ENCODE measurements at regions not wholly inside any gene's neighbourhood (a gene's known extent, or its start where the extent isn't known, plus 50 kb on each side); places are given as distances from the start of the nearest gene placed in this dataset.

DNA sequence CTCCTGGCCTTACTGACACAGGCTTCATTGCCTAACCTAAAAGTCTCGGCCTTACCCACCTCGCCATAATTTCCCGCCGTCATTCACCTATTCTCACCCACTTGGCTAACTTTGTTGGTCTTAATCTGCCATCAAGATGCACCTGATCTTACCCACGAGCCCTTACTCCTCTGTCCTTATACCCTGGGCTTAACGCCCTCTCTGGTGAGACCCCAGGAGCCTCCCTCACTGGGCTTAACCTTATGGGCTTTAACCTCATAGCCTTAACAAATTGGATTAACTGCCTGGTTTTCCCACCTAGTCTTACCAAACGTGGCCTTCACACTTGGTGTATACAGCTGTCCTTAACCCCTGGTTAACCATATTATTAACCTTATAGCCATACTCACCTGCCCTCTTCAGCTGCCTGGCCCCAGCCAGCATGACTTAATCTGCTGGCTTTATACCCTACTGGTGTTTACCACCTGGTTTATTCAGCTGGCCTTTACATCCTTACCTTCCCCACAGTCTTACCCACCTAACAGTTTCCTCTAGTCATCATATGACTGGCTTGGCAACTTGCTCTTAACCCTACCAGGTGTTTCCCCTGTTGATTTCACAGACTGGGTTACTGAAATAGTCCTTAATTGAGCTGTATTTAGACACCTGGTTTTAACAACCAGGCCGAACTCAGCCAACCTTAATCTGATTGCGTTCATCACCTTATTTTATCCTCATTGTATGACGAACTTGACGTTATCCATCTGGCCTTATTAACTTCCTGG is 132.0 kb upstream of the ZSWIM2 start:
- TF ChIP-seq POLR2A (IDR thresholded peaks at IDR 0.05), result no peak
- TF ChIP-seq, protein P1, sequence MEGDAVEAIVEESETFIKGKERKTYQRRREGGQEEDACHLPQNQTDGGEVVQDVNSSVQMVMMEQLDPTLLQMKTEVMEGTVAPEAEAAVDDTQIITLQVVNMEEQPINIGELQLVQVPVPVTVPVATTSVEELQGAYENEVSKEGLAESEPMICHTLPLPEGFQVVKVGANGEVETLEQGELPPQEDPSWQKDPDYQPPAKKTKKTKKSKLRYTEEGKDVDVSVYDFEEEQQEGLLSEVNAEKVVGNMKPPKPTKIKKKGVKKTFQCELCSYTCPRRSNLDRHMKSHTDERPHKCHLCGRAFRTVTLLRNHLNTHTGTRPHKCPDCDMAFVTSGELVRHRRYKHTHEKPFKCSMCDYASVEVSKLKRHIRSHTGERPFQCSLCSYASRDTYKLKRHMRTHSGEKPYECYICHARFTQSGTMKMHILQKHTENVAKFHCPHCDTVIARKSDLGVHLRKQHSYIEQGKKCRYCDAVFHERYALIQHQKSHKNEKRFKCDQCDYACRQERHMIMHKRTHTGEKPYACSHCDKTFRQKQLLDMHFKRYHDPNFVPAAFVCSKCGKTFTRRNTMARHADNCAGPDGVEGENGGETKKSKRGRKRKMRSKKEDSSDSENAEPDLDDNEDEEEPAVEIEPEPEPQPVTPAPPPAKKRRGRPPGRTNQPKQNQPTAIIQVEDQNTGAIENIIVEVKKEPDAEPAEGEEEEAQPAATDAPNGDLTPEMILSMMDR (IDR thresholded peaks at IDR 0.05), result no peak

Measured in suprapubic skin (tissue), 3 donors.